ENCODE measurements at regions not wholly inside any gene's neighbourhood (a gene's known extent, or its start where the extent isn't known, plus 50 kb on each side); places are given as distances from the start of the nearest gene placed in this dataset.

GRCh38 chr5:72760259-72760658 lies 56.2 kb upstream of the TNPO1 start:
- CTCF ChIA-PET = no interaction called here
- peaks cover 24% of the 10 kb centered on the region for H3K27me3 Mint-ChIP-seq

GRCh38 chr5:72752909-72753308 lies 63.6 kb upstream of the TNPO1 start:
- no peaks in the 10 kb centered on the region for H3K9me3 Mint-ChIP-seq
- no peak for DNase-seq
- H3K27ac Mint-ChIP-seq = no peak overlapping the region
- no peak overlapping the region for H3K4me3 Mint-ChIP-seq
- peaks cover 5% of the 10 kb centered on the region for H3K27me3 Mint-ChIP-seq
- H3K4me1 Mint-ChIP-seq = no peaks in the 10 kb centered on the region
- ChIA-PET POLR2A (no interaction called here), CTCF (interaction anchor here (0.6 kb wide), 1 partner anchor 28 kb away, joined by 4 read pairs; no protein-coding TSS in a partner anchor)
- H3K36me3 Mint-ChIP-seq (ENCODE audit: low read depth) = no peaks in the 10 kb centered on the region

More at GRCh38 chr5:72760259-72760658, 56.2 kb upstream of the TNPO1 start:
- Mint-ChIP-seq H3K27ac (no peak overlapping the region), H3K36me3 (ENCODE audit: low read depth) (no peaks in the 10 kb centered on the region), H3K4me3 (no peak overlapping the region), H3K4me1 (no peaks in the 10 kb centered on the region), H3K9me3 (no peaks in the 10 kb centered on the region)
- POLR2A ChIA-PET = no interaction called here
- DNase-seq = no peak

GRCh38 chr5:72749362-72749997 lies 67.0 kb upstream of the TNPO1 start:
- no peak for DNase-seq
- Mint-ChIP-seq H3K27me3 (peaks cover 9% of the 10 kb centered on the region), H3K27ac (no peak overlapping the region), H3K9me3 (no peaks in the 10 kb centered on the region), H3K4me3 (no peak overlapping the region), H3K36me3 (ENCODE audit: low read depth) (no peaks in the 10 kb centered on the region), H3K4me1 (no peaks in the 10 kb centered on the region)
- POLR2A ChIA-PET = no interaction called here
- CTCF ChIA-PET = no interaction called here

- no peak overlapping the region for H3K27ac Mint-ChIP-seq
- no peaks in the 10 kb centered on the region for H3K36me3 Mint-ChIP-seq (ENCODE audit: low read depth)
- CTCF ChIA-PET = no interaction called here
- DNase-seq = no peak
- no peaks in the 10 kb centered on the region for H3K9me3 Mint-ChIP-seq
- peaks cover 12% of the 10 kb centered on the region for H3K27me3 Mint-ChIP-seq
- no peak overlapping the region for H3K4me3 Mint-ChIP-seq
- POLR2A ChIA-PET = no interaction called here
- H3K4me1 Mint-ChIP-seq = no peaks in the 10 kb centered on the region
Measured at GRCh38 chr5:72747826-72748225, 68.6 kb upstream of the TNPO1 start.

GRCh38 chr5:72746736-72747135 lies 69.7 kb upstream of the TNPO1 start:
- Mint-ChIP-seq H3K4me1 (no peaks in the 10 kb centered on the region), H3K4me3 (no peak overlapping the region), H3K9me3 (no peaks in the 10 kb centered on the region), H3K27ac (no peak overlapping the region), H3K36me3 (ENCODE audit: low read depth) (no peaks in the 10 kb centered on the region), H3K27me3 (peaks cover 12% of the 10 kb centered on the region)
- no peak for DNase-seq
- ChIA-PET CTCF (interaction anchor here (0.6 kb wide), 1 partner anchor 114 kb away, joined by 5 read pairs; no protein-coding TSS in a partner anchor), POLR2A (no interaction called here)

GRCh38 chr5:72744136-72744535 lies 72.3 kb upstream of the TNPO1 start:
- ChIA-PET POLR2A (no interaction called here), CTCF (no interaction called here)
- Mint-ChIP-seq H3K9me3 (no peaks in the 10 kb centered on the region), H3K36me3 (ENCODE audit: low read depth) (no peaks in the 10 kb centered on the region), H3K4me3 (no peak overlapping the region), H3K27me3 (peaks cover 12% of the 10 kb centered on the region), H3K4me1 (no peaks in the 10 kb centered on the region), H3K27ac (no peak overlapping the region)
- no peak for DNase-seq

- Mint-ChIP-seq H3K9me3 (no peaks in the 10 kb centered on the region), H3K27me3 (peaks cover 10% of the 10 kb centered on the region), H3K36me3 (ENCODE audit: low read depth) (no peaks in the 10 kb centered on the region), H3K4me1 (no peaks in the 10 kb centered on the region), H3K27ac (no peak overlapping the region), H3K4me3 (no peak overlapping the region)
- DNase-seq = no peak
- ChIA-PET CTCF (no interaction called here), POLR2A (no interaction called here)
Measured at GRCh38 chr5:72741805-72742204, 74.7 kb upstream of the TNPO1 start.

GRCh38 chr5:72733810-72734209 lies 82.7 kb upstream of the TNPO1 start:
- H3K36me3 Mint-ChIP-seq (ENCODE audit: low read depth) = no peaks in the 10 kb centered on the region
- POLR2A ChIA-PET = no interaction called here
- DNase-seq = no peak
- H3K27ac Mint-ChIP-seq = no peak overlapping the region
- no peaks in the 10 kb centered on the region for H3K4me1 Mint-ChIP-seq
- no peaks in the 10 kb centered on the region for H3K9me3 Mint-ChIP-seq
- H3K27me3 Mint-ChIP-seq = peaks cover 7% of the 10 kb centered on the region
- H3K4me3 Mint-ChIP-seq = no peak overlapping the region
- CTCF ChIA-PET = no interaction called here

GRCh38 chr5:72723581-72723980 lies 92.9 kb upstream of the TNPO1 start:
- peaks cover 4% of the 10 kb centered on the region for H3K27me3 Mint-ChIP-seq
- ChIA-PET POLR2A (no interaction called here), CTCF (interaction anchor here (0.6 kb wide), 1 partner anchor 50 kb away, joined by 3 read pairs; no protein-coding TSS in a partner anchor)
- H3K4me3 Mint-ChIP-seq = no peak overlapping the region
- H3K4me1 Mint-ChIP-seq = no peaks in the 10 kb centered on the region
- no peaks in the 10 kb centered on the region for H3K9me3 Mint-ChIP-seq
- no peak overlapping the region for H3K27ac Mint-ChIP-seq
- DNase-seq = no peak
- H3K36me3 Mint-ChIP-seq (ENCODE audit: low read depth) = no peaks in the 10 kb centered on the region

GRCh38 chr5:72722792-72723452 lies 93.5 kb upstream of the TNPO1 start:
- no peaks in the 10 kb centered on the region for H3K36me3 Mint-ChIP-seq (ENCODE audit: low read depth)
- no peak overlapping the region for H3K27ac Mint-ChIP-seq
- no peaks in the 10 kb centered on the region for H3K4me1 Mint-ChIP-seq
- H3K9me3 Mint-ChIP-seq = no peaks in the 10 kb centered on the region
- ChIA-PET CTCF (no interaction called here), POLR2A (no interaction called here)
- H3K4me3 Mint-ChIP-seq = no peak overlapping the region
- peaks cover 4% of the 10 kb centered on the region for H3K27me3 Mint-ChIP-seq
- no peak for DNase-seq

- H3K27ac Mint-ChIP-seq = no peak overlapping the region
- CTCF ChIA-PET = no interaction called here
- H3K9me3 Mint-ChIP-seq = no peaks in the 10 kb centered on the region
- no peaks in the 10 kb centered on the region for H3K4me1 Mint-ChIP-seq
- POLR2A ChIA-PET = no interaction called here
- no peaks in the 10 kb centered on the region for H3K36me3 Mint-ChIP-seq (ENCODE audit: low read depth)
- DNase-seq = no peak
- H3K4me3 Mint-ChIP-seq = no peak overlapping the region
- H3K27me3 Mint-ChIP-seq = peaks cover 4% of the 10 kb centered on the region
Measured at GRCh38 chr5:72721844-72722243, 94.6 kb upstream of the TNPO1 start.

- ChIA-PET CTCF (no interaction called here), POLR2A (no interaction called here)
- Mint-ChIP-seq H3K9me3 (no peaks in the 10 kb centered on the region), H3K27ac (no peak overlapping the region), H3K36me3 (ENCODE audit: low read depth) (no peaks in the 10 kb centered on the region), H3K4me1 (no peaks in the 10 kb centered on the region), H3K4me3 (no peak overlapping the region), H3K27me3 (peaks cover 4% of the 10 kb centered on the region)
- no peak for DNase-seq
Measured at GRCh38 chr5:72720205-72720604, 96.3 kb upstream of the TNPO1 start.

- H3K4me3 Mint-ChIP-seq = no peak overlapping the region
- H3K36me3 Mint-ChIP-seq (ENCODE audit: low read depth) = no peaks in the 10 kb centered on the region
- POLR2A ChIA-PET = no interaction called here
- H3K4me1 Mint-ChIP-seq = no peaks in the 10 kb centered on the region
- H3K9me3 Mint-ChIP-seq = no peaks in the 10 kb centered on the region
- H3K27ac Mint-ChIP-seq = no peak overlapping the region
- DNase-seq = no peak
- peaks cover 3% of the 10 kb centered on the region for H3K27me3 Mint-ChIP-seq
- CTCF ChIA-PET = no interaction called here
Measured at GRCh38 chr5:72711351-72711750, 105.1 kb upstream of the TNPO1 start.

GRCh38 chr5:72709341-72709740 lies 107.1 kb upstream of the TNPO1 start:
- H3K9me3 Mint-ChIP-seq = no peaks in the 10 kb centered on the region
- no peak overlapping the region for H3K27ac Mint-ChIP-seq
- no peak for DNase-seq
- H3K36me3 Mint-ChIP-seq (ENCODE audit: low read depth) = no peaks in the 10 kb centered on the region
- POLR2A ChIA-PET = no interaction called here
- no peaks in the 10 kb centered on the region for H3K4me1 Mint-ChIP-seq
- peaks cover 5% of the 10 kb centered on the region for H3K27me3 Mint-ChIP-seq
- CTCF ChIA-PET = no interaction called here
- no peak overlapping the region for H3K4me3 Mint-ChIP-seq

Measured in activated CD4-positive, alpha-beta T cell treated with anti-CD3 and anti-CD28 coated beads, Interleukin-2, amount 10 ng/mL, durations not matched to agents 7 days and 5 days (primary cell).